Hepatocyte (in vitro differentiated cells): ENCODE measurements at regions not wholly inside any gene's neighbourhood (a gene's known extent, or its start where the extent isn't known, plus 50 kb on each side); places are given as distances from the start of the nearest gene placed in this dataset.

ENCODE experiments used
- EZH2phosphoT487 ChIP-seq: fragments of 200-600 bp; sonication (generic); IDR thresholded peaks from one replicate; pipeline ENCODE4 v1.6.1; 2018; ENCODE audit warnings: antibody characterized with exemption, mild to moderate bottlenecking, low read depth, moderate library complexity; ENCODE audit not compliant: unreplicated experiment, severe bottlenecking
- TF ChIP-seq, protein P1 (sequence below): fragments of 200-600 bp; sonication (generic); IDR thresholded peaks from 2 replicates; pipeline ENCODE4 v1.5.1; 2016; ENCODE audit warnings: antibody characterized with exemption, mild to moderate bottlenecking; ENCODE audit not compliant: poor library complexity

DNA sequence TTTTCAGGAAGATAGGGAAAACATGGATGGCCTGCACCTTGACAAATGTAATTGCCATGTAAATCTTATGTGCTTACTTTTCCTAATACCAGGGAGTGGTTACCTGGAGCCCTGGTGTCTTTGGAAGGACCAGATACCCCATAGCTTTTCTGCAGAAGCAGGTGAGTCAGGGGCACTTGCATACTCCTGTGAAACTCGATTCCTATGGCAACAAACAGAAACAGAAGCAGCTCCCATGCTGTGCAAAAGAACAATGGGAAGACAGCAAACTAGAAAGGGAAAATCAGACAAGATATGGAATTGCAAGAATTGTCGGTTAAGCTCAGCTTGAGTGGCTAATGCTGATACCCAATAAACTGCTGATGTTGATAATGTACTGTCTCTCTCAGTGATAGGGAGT lies 117.4 kb upstream of the AFF2 start:
- TF ChIP-seq, protein P1, sequence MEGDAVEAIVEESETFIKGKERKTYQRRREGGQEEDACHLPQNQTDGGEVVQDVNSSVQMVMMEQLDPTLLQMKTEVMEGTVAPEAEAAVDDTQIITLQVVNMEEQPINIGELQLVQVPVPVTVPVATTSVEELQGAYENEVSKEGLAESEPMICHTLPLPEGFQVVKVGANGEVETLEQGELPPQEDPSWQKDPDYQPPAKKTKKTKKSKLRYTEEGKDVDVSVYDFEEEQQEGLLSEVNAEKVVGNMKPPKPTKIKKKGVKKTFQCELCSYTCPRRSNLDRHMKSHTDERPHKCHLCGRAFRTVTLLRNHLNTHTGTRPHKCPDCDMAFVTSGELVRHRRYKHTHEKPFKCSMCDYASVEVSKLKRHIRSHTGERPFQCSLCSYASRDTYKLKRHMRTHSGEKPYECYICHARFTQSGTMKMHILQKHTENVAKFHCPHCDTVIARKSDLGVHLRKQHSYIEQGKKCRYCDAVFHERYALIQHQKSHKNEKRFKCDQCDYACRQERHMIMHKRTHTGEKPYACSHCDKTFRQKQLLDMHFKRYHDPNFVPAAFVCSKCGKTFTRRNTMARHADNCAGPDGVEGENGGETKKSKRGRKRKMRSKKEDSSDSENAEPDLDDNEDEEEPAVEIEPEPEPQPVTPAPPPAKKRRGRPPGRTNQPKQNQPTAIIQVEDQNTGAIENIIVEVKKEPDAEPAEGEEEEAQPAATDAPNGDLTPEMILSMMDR = no peak
- TF ChIP-seq EZH2phosphoT487 = no peak
